ENCODE measurements at regions not wholly inside any gene's neighbourhood (a gene's known extent, or its start where the extent isn't known, plus 50 kb on each side); places are given as distances from the start of the nearest gene placed in this dataset.

- H3K4me1 Mint-ChIP-seq (ENCODE audit: low read depth), result no peaks in the 10 kb centered on the region
- intact Hi-C loops (cut with micrococcal nuclease), result no loop called here
- DNase-seq (no peak), ATAC-seq (no peak)
- CTCF ChIA-PET, result no interaction called here
- H3K27me3 Mint-ChIP-seq, result peaks cover 2% of the 10 kb centered on the region
- no peaks in the 10 kb centered on the region for H3K36me3 Mint-ChIP-seq (ENCODE audit: low read depth)
- no peaks in the 10 kb centered on the region for H3K9me3 Mint-ChIP-seq
- H3K27ac Mint-ChIP-seq, result no peak overlapping the region
- no peak overlapping the region for H3K4me3 Mint-ChIP-seq
- POLR2A ChIA-PET, result no interaction called here
- no peak for TF ChIP-seq CTCF (IDR thresholded peaks at IDR 0.05)
Observed at GRCh38 chr2:46850742-46851141, 64.9 kb downstream of the MCFD2 start.

GRCh38 chr2:46849721-46850556 is 65.7 kb downstream of the MCFD2 start:
- Mint-ChIP-seq H3K36me3 (ENCODE audit: low read depth) (no peaks in the 10 kb centered on the region), H3K27me3 (peaks cover 2% of the 10 kb centered on the region), H3K9me3 (no peaks in the 10 kb centered on the region), H3K4me3 (no peak overlapping the region), H3K4me1 (ENCODE audit: low read depth) (no peaks in the 10 kb centered on the region), H3K27ac (no peak overlapping the region)
- TF ChIP-seq CTCF (IDR thresholded peaks at IDR 0.05), result no peak
- ChIA-PET POLR2A (no interaction called here), CTCF (no interaction called here)
- ATAC-seq (no peak), DNase-seq (no peak)
- intact Hi-C loops (cut with micrococcal nuclease), result no loop called here

GRCh38 chr2:46849046-46849715 is 66.4 kb downstream of the MCFD2 start:
- no peaks in the 10 kb centered on the region for H3K36me3 Mint-ChIP-seq (ENCODE audit: low read depth)
- POLR2A ChIA-PET, result no interaction called here
- H3K4me1 Mint-ChIP-seq (ENCODE audit: low read depth), result no peaks in the 10 kb centered on the region
- H3K27me3 Mint-ChIP-seq, result peaks cover 2% of the 10 kb centered on the region
- H3K27ac Mint-ChIP-seq, result no peak overlapping the region
- H3K9me3 Mint-ChIP-seq, result no peaks in the 10 kb centered on the region
- no peak for TF ChIP-seq CTCF (IDR thresholded peaks at IDR 0.05)
- CTCF ChIA-PET, result no interaction called here
- intact Hi-C loops (cut with micrococcal nuclease), result no loop called here
- ATAC-seq, result no peak
- no peak for DNase-seq
- H3K4me3 Mint-ChIP-seq, result no peak overlapping the region

- no peaks in the 10 kb centered on the region for H3K9me3 Mint-ChIP-seq
- peaks cover 2% of the 10 kb centered on the region for H3K27me3 Mint-ChIP-seq
- H3K4me1 Mint-ChIP-seq (ENCODE audit: low read depth), result no peaks in the 10 kb centered on the region
- intact Hi-C loops (cut with micrococcal nuclease), result no loop called here
- ATAC-seq (no peak), DNase-seq (no peak)
- CTCF ChIA-PET, result no interaction called here
- TF ChIP-seq CTCF (IDR thresholded peaks at IDR 0.05), result no peak
- H3K4me3 Mint-ChIP-seq, result no peak overlapping the region
- H3K36me3 Mint-ChIP-seq (ENCODE audit: low read depth), result no peaks in the 10 kb centered on the region
- H3K27ac Mint-ChIP-seq, result no peak overlapping the region
- POLR2A ChIA-PET, result no interaction called here
Observed at GRCh38 chr2:46848447-46848846, 67.2 kb downstream of the MCFD2 start.

- no peak overlapping the region for H3K4me3 Mint-ChIP-seq
- intact Hi-C loops (cut with micrococcal nuclease), result no loop called here
- no peak overlapping the region for H3K27ac Mint-ChIP-seq
- ChIA-PET POLR2A (no interaction called here), CTCF (no interaction called here)
- peaks cover 2% of the 10 kb centered on the region for H3K27me3 Mint-ChIP-seq
- H3K9me3 Mint-ChIP-seq, result no peaks in the 10 kb centered on the region
- no peaks in the 10 kb centered on the region for H3K36me3 Mint-ChIP-seq (ENCODE audit: low read depth)
- H3K4me1 Mint-ChIP-seq (ENCODE audit: low read depth), result no peaks in the 10 kb centered on the region
- TF ChIP-seq CTCF (IDR thresholded peaks at IDR 0.05), result no peak
- ATAC-seq (no peak), DNase-seq (no peak)
Observed at GRCh38 chr2:46847726-46848412, 67.7 kb downstream of the MCFD2 start.
